ENCODE measurements at regions not wholly inside any gene's neighbourhood (a gene's known extent, or its start where the extent isn't known, plus 50 kb on each side); places are given as distances from the start of the nearest gene placed in this dataset.

- peak in 1 of 2 experiments; percentile 39 for DNase-seq (ENCODE audit: low read depth in 2 of 2)
These were observed 93.6 kb downstream of the NCR2 start for GRCh38 chr6:41428996-41429421.

- DNase-seq (ENCODE audit: low read depth in 2 of 2) = no peak
These were observed 94.4 kb downstream of the NCR2 start for GRCh38 chr6:41429506-41430504.

GRCh38 chr6:41430875-41431274 lies 95.5 kb downstream of the NCR2 start:
- DNase-seq (ENCODE audit: low read depth in 2 of 2) = no peak

GRCh38 chr6:41432280-41432679 lies 96.9 kb downstream of the NCR2 start:
- no peak for DNase-seq (ENCODE audit: low read depth in 2 of 2)

- no peak for DNase-seq (ENCODE audit: low read depth in 2 of 2)
These were observed 99.5 kb downstream of the NCR2 start for GRCh38 chr6:41434803-41435481.

- no peak for DNase-seq (ENCODE audit: low read depth in 2 of 2)
These were observed 102.2 kb downstream of the NCR2 start for GRCh38 chr6:41437604-41438003.

GRCh38 chr6:41438746-41439145 lies 103.3 kb downstream of the NCR2 start:
- no peak for DNase-seq (ENCODE audit: low read depth in 2 of 2)

GRCh38 chr6:41439524-41440418 lies 104.4 kb downstream of the NCR2 start:
- DNase-seq (ENCODE audit: low read depth in 2 of 2) = no peak

- DNase-seq (ENCODE audit: low read depth in 2 of 2) = no peak
These were observed 105.2 kb upstream of the FOXP4 start for GRCh38 chr6:41440958-41441357.

GRCh38 chr6:41441598-41442351 lies 104.4 kb upstream of the FOXP4 start:
- no peak for DNase-seq (ENCODE audit: low read depth in 2 of 2)

GRCh38 chr6:41442352-41442672 lies 103.9 kb upstream of the FOXP4 start:
- no peak for DNase-seq (ENCODE audit: low read depth in 2 of 2)

GRCh38 chr6:41442800-41443501 lies 103.2 kb upstream of the FOXP4 start:
- DNase-seq (ENCODE audit: low read depth in 2 of 2) = no peak

GRCh38 chr6:41443616-41444525 lies 102.3 kb upstream of the FOXP4 start:
- no peak for DNase-seq (ENCODE audit: low read depth in 2 of 2)

GRCh38 chr6:41445261-41445660 lies 100.9 kb upstream of the FOXP4 start:
- DNase-seq (ENCODE audit: low read depth in 2 of 2) = no peak

- no peak for DNase-seq (ENCODE audit: low read depth in 2 of 2)
These were observed 100.0 kb upstream of the FOXP4 start for GRCh38 chr6:41446132-41446531.

- no peak for DNase-seq (ENCODE audit: low read depth in 2 of 2)
These were observed 99.2 kb upstream of the FOXP4 start for GRCh38 chr6:41446907-41447545.

GRCh38 chr6:41448256-41448655 lies 97.9 kb upstream of the FOXP4 start:
- no peak for DNase-seq (ENCODE audit: low read depth in 2 of 2)

GRCh38 chr6:41449399-41450245 lies 96.6 kb upstream of the FOXP4 start:
- DNase-seq (ENCODE audit: low read depth in 2 of 2) = no peak
